ENCODE measurements at regions not wholly inside any gene's neighbourhood (a gene's known extent, or its start where the extent isn't known, plus 50 kb on each side); places are given as distances from the start of the nearest gene placed in this dataset.

- no peak for TF ChIP-seq POLR2A (IDR thresholded peaks at IDR 0.05; ENCODE audit: low read depth, low read length)
- no peak for TF ChIP-seq POLR2AphosphoS5 (IDR thresholded peaks at IDR 0.05; ENCODE audit: low read depth, low read length)
Observed at GRCh38 chr2:194854941-194855340, 802.1 kb upstream of the SLC39A10 start.

Measured in GM12892 (cell line).